22Rv1 (cell line): ENCODE measurements at regions not wholly inside any gene's neighbourhood (a gene's known extent, or its start where the extent isn't known, plus 50 kb on each side); places are given as distances from the start of the nearest gene placed in this dataset.

ENCODE experiments used
- H3K27ac ChIP-seq: fragments of 450-650 bp; 2 replicates; pipeline ENCODE4 v1.5.1; 2017
- ZFX ChIP-seq: fragments of 450-650 bp; IDR thresholded peaks from 2 replicates; pipeline ENCODE4 v1.6.1; 2017; ENCODE audit warnings: antibody characterized with exemption, borderline replicate concordance
- TF ChIP-seq, protein P1 (sequence below): fragments of 450-650 bp; IDR thresholded peaks from 2 replicates; pipeline ENCODE4 v1.5.1; 2017; ENCODE audit warnings: mild to moderate bottlenecking

DNA sequence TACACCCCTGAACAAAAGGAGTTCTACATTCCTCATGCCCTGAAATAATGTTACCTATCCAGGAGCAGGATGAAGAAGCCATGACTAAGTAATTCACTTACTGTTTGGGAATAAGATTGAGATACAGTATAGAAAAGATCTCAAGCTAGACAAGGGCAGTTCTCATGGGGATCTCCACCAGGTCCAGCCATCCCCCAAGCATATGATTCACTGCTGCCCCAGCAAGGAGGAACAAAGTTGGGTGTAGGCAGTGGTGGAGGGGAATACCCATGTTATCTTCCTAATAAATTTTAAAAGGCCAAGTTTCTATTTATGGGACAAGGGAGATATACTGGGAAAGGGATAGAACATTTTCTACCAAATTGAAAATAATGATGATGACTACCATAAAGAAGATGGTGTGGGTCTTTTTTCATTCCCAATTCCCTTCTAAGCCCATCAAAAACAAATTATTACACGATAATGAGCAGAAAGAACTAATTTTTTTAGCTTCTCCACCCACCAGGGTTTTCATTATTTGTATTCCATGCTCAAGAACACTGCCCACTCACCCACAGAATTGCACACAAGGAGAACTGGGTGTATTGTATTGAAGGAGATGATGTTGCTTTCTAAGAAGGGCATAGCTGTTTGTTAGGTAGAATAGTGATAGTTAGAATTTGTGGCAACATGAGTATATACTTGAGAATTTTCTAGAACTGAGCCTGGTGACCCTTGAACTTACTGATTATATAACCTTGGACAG, 204.6 kb downstream of the BTG1 start:
- no peak overlapping the region for H3K27ac ChIP-seq
- no peak for TF ChIP-seq ZFX
- TF ChIP-seq, protein P1, sequence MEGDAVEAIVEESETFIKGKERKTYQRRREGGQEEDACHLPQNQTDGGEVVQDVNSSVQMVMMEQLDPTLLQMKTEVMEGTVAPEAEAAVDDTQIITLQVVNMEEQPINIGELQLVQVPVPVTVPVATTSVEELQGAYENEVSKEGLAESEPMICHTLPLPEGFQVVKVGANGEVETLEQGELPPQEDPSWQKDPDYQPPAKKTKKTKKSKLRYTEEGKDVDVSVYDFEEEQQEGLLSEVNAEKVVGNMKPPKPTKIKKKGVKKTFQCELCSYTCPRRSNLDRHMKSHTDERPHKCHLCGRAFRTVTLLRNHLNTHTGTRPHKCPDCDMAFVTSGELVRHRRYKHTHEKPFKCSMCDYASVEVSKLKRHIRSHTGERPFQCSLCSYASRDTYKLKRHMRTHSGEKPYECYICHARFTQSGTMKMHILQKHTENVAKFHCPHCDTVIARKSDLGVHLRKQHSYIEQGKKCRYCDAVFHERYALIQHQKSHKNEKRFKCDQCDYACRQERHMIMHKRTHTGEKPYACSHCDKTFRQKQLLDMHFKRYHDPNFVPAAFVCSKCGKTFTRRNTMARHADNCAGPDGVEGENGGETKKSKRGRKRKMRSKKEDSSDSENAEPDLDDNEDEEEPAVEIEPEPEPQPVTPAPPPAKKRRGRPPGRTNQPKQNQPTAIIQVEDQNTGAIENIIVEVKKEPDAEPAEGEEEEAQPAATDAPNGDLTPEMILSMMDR: no peak

DNA sequence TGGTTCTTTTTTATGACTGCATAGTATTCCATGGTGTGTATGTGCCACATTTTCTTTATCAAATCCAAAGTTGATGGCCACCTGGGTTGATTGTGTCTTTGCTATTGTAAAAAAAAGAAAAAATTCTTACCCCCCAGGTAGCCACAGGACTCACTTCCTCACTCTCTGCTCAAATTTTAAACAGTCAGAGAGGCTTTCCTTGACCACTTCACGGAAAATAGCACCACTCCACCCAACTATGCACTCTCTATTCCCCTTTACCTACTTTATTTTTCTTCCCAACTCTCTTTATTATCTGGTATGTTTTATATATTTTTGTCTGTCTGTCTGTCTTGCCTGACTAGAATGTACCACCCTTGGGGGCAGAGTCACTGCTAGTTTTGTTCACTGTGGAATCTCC, 205.3 kb downstream of the BTG1 start:
- TF ChIP-seq, protein P1: no peak
- no peak for TF ChIP-seq ZFX
- no peak overlapping the region for H3K27ac ChIP-seq

DNA sequence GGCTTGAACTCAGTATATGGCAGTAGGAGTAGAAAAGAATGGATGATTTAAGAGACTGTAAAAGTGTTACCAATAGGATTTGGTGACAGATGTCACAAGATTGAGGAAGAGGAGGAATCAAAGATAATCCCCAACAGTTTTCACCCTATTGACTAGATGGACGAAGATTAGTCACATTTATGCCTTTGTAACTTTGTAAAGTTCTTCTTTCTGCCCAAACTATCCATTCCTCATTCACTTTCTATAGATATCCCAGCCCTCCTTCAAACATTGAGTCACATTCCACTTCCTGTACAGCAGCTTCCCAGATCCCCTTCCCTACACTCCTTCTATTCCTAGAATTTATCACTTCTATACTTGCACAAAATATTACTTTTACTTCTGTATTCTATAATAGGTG, 207.9 kb downstream of the BTG1 start:
- TF ChIP-seq, protein P1: no peak
- no peak for TF ChIP-seq ZFX
- H3K27ac ChIP-seq: no peak overlapping the region

DNA sequence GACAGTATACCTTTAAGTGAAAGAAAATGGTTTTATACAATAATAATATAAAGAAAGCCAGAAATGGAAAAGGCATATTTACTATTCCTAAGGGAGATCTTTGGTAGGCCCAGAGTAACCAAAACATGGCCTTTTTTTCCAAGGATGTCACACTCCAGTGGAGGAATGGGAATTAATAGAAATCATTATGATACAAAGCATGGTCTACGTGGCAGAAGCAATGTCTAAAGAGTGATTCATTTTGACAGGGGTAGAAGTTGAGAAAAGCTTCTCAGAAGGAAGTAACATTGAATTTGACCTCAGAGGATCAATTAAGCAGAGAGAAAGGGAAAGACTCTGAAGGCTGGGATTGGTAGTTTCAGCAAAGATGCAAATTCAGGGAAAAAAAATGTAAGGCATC, 208.6 kb downstream of the BTG1 start:
- no peak overlapping the region for H3K27ac ChIP-seq
- TF ChIP-seq, protein P1: no peak
- no peak for TF ChIP-seq ZFX

DNA sequence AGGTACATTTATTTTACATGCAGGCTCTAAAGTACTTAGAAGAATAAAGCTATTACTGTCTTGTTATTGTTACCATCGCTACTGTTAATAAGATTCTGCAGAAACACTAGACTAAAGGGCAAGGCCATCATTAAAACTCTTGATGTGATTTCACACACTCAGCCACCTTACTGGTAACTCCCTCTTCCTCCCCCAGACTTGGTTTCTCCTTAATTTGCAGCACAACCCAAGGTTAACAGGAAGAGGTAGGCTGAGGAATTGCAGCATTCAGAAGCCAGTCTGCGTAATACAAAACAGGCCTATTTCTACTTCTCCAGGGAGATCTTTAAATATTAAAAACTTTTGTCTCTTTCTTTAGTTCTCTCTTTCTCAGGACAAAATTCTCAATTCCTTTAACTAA, 210.3 kb downstream of the BTG1 start:
- H3K27ac ChIP-seq: no peak overlapping the region
- TF ChIP-seq ZFX: no peak
- TF ChIP-seq, protein P1: no peak

DNA sequence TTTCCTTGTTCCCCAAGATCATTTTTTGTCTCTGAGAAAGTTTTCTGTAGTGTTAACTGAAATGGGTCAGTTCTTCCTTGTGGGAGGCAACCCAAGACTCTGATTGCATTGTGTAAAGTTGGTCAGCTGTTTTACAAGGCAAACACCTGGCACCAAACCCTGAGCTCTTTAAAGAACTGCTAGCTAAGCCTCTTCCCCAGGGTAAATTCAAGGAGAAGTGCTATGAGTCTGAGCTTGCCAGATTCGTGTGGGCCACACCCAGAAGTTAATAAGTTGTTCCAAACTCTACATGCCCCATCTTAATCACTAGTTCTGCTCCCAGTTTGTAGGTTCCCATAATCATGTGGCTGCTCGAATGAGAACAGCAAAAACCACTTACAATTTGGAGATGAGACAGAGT, 214.5 kb downstream of the BTG1 start:
- H3K27ac ChIP-seq: peak overlapping the region; percentile 65
- TF ChIP-seq, protein P1: no peak

DNA sequence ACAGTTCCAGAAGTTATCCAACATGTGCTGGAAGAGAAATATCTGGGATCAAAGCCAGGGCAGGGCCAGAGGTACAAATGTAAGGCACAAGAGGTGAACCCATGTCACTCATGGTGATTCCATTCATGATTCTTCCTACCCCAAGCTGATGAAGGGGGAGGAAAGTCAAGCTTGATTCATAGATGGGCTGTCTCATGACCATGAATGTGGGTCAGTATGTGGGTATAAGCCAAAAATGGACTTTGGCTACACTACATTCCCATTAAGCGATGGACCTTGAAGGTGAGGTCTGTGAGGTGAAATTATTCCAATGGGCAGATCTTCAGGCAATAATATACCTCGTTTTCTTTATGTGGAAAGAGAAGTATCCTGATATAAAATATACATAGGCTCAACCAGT, 217.1 kb downstream of the BTG1 start:
- no peak overlapping the region for H3K27ac ChIP-seq
- TF ChIP-seq, protein P1: no peak
- no peak for TF ChIP-seq ZFX
